ENCODE measurements at regions not wholly inside any gene's neighbourhood (a gene's known extent, or its start where the extent isn't known, plus 50 kb on each side); places are given as distances from the start of the nearest gene placed in this dataset.

DNA sequence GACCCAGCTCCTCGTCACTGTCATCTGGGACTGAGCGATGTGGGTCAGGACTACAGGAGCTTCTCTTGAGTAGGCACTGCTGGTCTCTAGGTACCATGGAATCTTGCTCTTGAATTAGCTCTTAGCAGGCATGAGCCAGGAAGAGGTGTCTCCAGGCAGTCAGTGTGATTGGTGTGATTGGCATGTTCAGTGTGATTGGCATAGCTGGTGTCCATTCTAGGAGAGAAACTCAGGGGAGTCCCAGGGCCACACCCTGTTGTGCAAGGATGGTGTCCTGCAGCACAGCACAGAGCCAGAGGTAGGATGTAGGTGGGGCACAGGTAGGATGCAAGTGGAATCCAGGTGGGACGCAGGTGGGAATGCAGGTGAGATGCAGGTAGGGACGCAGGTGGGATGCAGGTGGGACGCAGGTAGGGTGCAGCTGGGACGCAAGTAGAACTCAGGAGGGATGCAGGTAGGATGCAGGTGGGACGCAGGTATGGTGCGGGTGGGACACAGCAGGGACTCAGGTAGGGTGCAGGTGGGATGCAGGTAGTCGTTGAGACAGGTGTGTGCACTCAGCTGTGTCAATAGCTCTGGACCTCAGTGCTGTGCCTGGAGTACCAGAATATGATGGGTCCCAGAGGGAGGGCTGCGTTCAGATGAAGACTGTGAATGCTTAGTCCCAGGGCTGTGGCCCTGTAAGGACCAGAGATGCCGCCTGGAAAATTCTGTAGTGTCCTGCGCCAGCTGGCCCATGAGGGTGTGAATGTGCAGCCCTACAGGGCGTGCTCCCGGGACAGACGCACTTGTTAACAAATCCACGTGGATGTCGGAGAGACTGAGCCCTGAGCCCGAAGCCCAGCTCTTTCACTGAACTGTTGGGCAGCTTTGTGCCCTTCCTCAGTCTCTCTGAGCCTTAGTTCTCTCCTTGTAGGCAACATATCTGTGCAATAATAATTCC, 248.2 kb upstream of the PITRM1 start:
- TF ChIP-seq, protein P1, sequence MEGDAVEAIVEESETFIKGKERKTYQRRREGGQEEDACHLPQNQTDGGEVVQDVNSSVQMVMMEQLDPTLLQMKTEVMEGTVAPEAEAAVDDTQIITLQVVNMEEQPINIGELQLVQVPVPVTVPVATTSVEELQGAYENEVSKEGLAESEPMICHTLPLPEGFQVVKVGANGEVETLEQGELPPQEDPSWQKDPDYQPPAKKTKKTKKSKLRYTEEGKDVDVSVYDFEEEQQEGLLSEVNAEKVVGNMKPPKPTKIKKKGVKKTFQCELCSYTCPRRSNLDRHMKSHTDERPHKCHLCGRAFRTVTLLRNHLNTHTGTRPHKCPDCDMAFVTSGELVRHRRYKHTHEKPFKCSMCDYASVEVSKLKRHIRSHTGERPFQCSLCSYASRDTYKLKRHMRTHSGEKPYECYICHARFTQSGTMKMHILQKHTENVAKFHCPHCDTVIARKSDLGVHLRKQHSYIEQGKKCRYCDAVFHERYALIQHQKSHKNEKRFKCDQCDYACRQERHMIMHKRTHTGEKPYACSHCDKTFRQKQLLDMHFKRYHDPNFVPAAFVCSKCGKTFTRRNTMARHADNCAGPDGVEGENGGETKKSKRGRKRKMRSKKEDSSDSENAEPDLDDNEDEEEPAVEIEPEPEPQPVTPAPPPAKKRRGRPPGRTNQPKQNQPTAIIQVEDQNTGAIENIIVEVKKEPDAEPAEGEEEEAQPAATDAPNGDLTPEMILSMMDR (IDR thresholded peaks at IDR 0.05) = no peak
- TF ChIP-seq ZFX (IDR thresholded peaks at IDR 0.05; ENCODE audit: borderline replicate concordance) = no peak
- no peak overlapping the region for H3K27ac ChIP-seq

DNA sequence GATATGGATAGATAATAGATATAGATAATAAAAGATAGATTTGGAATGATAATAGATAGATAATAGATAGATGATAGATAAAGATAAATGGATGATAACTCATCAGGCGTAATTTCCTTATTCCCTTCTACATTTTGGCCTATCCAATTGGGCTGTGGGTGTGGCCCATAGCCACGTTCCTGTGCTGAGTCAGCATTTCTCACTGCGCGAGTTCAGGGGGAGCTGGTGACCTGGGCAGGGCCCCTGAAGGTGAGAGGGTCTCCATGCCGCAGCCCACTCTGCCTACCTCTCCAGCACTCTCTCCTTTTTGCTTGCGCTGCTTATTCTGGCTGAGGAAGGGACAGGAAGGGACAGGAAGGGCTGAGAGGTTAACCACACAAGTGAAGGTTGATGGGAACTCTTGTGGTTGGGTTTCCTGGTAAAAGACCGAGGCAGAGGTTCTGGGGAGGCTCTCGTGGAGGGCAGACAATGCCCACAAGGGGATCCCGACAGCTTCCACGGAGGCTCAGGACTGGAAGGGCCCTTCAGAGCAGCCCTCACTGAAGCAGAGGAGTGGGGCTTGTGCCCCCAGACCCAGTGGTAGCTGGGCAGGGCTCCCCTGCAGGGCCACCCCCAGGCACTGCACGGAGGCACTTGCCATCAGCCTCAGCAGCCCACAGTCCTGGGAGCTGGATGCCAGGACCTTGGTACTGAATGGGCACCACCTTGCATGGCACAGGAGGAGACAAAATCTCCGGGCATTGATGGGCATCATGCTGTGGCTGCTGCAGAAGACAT, 247.3 kb upstream of the PITRM1 start:
- no peak for TF ChIP-seq ZFX (IDR thresholded peaks at IDR 0.05; ENCODE audit: borderline replicate concordance)
- TF ChIP-seq, protein P1 (IDR thresholded peaks at IDR 0.05) = no peak
- H3K27ac ChIP-seq = no peak overlapping the region

DNA sequence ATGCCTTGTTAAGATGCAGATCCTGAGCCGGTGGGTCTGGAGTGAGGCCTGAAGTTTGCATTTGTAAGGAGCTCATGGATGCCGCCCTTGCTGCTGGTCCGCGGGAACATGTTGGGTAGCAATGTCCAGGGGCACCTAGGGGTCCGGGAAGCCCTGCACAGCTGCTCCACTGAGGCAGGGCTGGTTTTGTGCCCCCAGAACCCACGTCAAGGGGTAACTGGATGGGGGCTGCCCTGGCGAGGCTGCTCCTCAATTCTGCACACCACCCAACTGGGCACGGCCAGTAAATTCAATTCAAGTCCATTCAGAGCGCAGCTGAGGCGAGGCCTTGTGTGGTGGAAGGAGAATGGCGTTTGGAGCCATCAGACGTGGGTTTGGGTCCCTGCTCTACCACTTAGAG, 246.3 kb upstream of the PITRM1 start:
- TF ChIP-seq, protein P1 (IDR thresholded peaks at IDR 0.05) = no peak
- TF ChIP-seq ZFX (IDR thresholded peaks at IDR 0.05; ENCODE audit: borderline replicate concordance) = no peak
- no peak overlapping the region for H3K27ac ChIP-seq

DNA sequence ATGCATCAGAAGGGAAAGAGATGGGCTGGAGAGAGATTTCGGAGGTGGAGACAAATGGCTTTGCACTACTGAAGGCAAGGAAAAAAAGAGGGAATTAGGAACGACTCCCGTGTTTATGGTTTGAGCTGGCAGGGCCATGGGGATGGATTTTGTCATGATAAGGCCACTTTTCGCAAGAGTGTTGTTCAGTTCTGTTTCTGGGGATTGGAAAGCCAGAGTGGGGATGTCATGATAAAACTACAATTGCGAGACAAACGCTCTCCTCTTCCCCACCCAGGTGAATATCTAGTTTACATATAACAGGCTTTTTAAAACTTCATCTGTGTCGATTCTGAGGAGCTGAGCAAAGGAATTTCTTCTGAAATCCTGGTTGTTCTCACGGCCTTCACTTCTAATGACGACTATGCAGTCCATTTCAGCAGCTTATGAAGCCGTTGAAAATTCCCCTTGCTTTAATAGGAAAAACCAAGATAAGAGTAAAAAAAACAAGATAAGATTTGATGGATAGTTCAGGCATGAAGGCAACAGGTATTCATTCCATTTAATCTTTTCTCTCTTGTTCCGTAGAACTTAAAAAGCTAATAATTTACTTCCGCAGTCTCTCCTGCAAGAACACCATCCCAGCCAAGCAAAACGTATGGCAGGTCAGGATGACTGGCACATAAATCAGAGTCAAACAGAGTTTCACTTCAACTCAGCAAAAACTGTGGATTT, 245.6 kb upstream of the PITRM1 start:
- no peak overlapping the region for H3K27ac ChIP-seq
- TF ChIP-seq, protein P1 (IDR thresholded peaks at IDR 0.05) = no peak
- TF ChIP-seq ZFX (IDR thresholded peaks at IDR 0.05; ENCODE audit: borderline replicate concordance) = no peak

DNA sequence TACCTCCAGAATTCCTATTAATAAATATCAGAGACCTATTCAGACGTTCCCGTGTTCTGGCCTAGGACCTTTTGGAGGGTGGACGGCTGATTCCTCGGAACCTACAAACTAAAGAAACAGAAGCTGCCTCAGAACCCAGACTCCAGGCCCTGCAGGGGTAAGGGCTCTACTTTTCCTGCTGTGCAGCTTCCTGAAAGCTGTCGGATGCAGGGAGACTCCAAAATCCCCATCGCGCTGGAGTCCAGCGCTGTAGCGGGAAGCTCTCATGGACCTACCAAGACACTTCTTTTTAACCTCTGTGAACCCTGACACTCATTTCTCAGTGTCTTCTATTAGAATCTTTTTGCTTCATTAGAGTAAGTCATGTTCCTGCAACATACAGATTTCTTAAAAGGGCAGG, 244.5 kb upstream of the PITRM1 start:
- no peak for TF ChIP-seq ZFX (IDR thresholded peaks at IDR 0.05; ENCODE audit: borderline replicate concordance)
- TF ChIP-seq, protein P1 (IDR thresholded peaks at IDR 0.05) = no peak
- no peak overlapping the region for H3K27ac ChIP-seq

DNA sequence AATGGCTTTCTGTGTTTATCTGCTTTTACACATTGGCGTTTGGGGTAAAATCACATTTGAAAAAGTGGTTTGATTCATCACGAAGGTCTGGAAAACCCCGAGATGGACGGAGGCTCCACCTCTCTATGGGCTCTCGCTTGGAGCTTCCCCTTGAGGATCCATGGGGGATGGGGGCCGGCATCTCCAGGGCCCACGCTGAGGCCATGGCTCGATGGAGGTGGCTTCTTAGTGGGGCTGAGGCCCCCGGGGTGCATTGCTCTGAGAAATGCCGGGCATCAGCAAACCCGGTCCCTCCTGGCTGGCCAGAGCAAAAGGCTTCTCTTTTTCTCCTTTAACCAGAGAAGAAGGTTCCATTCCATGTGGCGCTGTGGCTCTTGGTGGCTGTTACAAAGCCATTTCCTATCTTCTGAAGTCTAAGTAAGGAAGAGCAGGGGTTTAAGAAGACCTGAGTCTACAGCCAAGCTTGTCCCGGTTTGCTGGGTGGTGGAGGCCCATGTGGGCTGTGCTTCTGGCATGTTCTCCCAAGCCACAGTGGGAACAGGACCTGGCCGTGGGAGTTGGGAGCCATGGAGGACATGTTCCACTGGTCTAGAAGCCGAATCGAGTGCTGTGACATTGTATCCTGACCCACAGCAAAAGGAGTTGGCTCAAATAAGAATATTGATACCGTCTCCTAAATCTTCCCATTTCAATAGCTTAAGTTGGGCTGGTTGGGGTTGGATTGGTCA, 243.5 kb upstream of the PITRM1 start:
- H3K27ac ChIP-seq = no peak overlapping the region
- TF ChIP-seq ZFX (IDR thresholded peaks at IDR 0.05; ENCODE audit: borderline replicate concordance) = no peak
- TF ChIP-seq, protein P1 (IDR thresholded peaks at IDR 0.05) = no peak

Data from 22Rv1 (cell line).